MG63 (cell line): ENCODE measurements at regions not wholly inside any gene's neighbourhood (a gene's known extent, or its start where the extent isn't known, plus 50 kb on each side); places are given as distances from the start of the nearest gene placed in this dataset.

Source experiments
- DNase-seq: peaks from one replicate; pipeline ENCODE4 v3.0.0-alpha.2; 2020
- H3K27me3 ChIP-seq: fragments of 250-450 bp; sonication (Bioruptor Pico); 2 replicates; pipeline ENCODE4 v1.5.1; 2020; ENCODE audit warnings: mild to moderate bottlenecking, moderate library complexity
- H3K36me3 ChIP-seq: fragments of 250-450 bp; sonication (Bioruptor Pico); 2 replicates; pipeline ENCODE4 v1.5.1; 2020; ENCODE audit warnings: mild to moderate bottlenecking, moderate library complexity
- H3K4me3 ChIP-seq: fragments of 250-450 bp; sonication (Bioruptor Pico); 2 replicates; pipeline ENCODE4 v1.5.1; 2020; ENCODE audit warnings: mild to moderate bottlenecking, moderate library complexity
- H3K9me3 ChIP-seq: fragments of 250-450 bp; sonication (Bioruptor Pico); 2 replicates; pipeline ENCODE4 v1.5.1; 2020; ENCODE audit warnings: mild to moderate bottlenecking, moderate library complexity

GRCh38 chr3:80063535-80063934, 295.7 kb upstream of the ROBO1 start:
- H3K4me3 ChIP-seq: no peak overlapping the region
- DNase-seq: no peak
- H3K27me3 ChIP-seq: no peaks in the 10 kb centered on the region
- no peaks in the 10 kb centered on the region for H3K9me3 ChIP-seq
- H3K36me3 ChIP-seq: no peaks in the 10 kb centered on the region

GRCh38 chr3:80060664-80061063, 292.9 kb upstream of the ROBO1 start:
- Histone ChIP-seq H3K36me3 (no peaks in the 10 kb centered on the region), H3K27me3 (no peaks in the 10 kb centered on the region), H3K9me3 (no peaks in the 10 kb centered on the region), H3K4me3 (no peak overlapping the region)
- DNase-seq: no peak

GRCh38 chr3:80055306-80055705, 287.5 kb upstream of the ROBO1 start:
- no peaks in the 10 kb centered on the region for H3K27me3 ChIP-seq
- no peak overlapping the region for H3K4me3 ChIP-seq
- DNase-seq: no peak
- no peaks in the 10 kb centered on the region for H3K9me3 ChIP-seq
- H3K36me3 ChIP-seq: no peaks in the 10 kb centered on the region

- no peak for DNase-seq
- no peaks in the 10 kb centered on the region for H3K27me3 ChIP-seq
- no peak overlapping the region for H3K4me3 ChIP-seq
- no peaks in the 10 kb centered on the region for H3K9me3 ChIP-seq
- H3K36me3 ChIP-seq: no peaks in the 10 kb centered on the region
Observed at GRCh38 chr3:80052271-80052670, 284.5 kb upstream of the ROBO1 start.

GRCh38 chr3:80051602-80051962, 283.8 kb upstream of the ROBO1 start:
- Histone ChIP-seq H3K9me3 (no peaks in the 10 kb centered on the region), H3K4me3 (no peak overlapping the region), H3K27me3 (no peaks in the 10 kb centered on the region), H3K36me3 (no peaks in the 10 kb centered on the region)
- DNase-seq: no peak

GRCh38 chr3:80050826-80051601, 283.2 kb upstream of the ROBO1 start:
- Histone ChIP-seq H3K36me3 (no peaks in the 10 kb centered on the region), H3K9me3 (no peaks in the 10 kb centered on the region), H3K27me3 (no peaks in the 10 kb centered on the region), H3K4me3 (no peak overlapping the region)
- DNase-seq: no peak

- Histone ChIP-seq H3K4me3 (no peak overlapping the region), H3K27me3 (no peaks in the 10 kb centered on the region), H3K9me3 (no peaks in the 10 kb centered on the region), H3K36me3 (no peaks in the 10 kb centered on the region)
- DNase-seq: no peak
Observed at GRCh38 chr3:80043226-80043625, 275.4 kb upstream of the ROBO1 start.

GRCh38 chr3:80040067-80040466, 272.3 kb upstream of the ROBO1 start:
- Histone ChIP-seq H3K27me3 (no peaks in the 10 kb centered on the region), H3K4me3 (no peak overlapping the region), H3K9me3 (no peaks in the 10 kb centered on the region), H3K36me3 (no peaks in the 10 kb centered on the region)
- DNase-seq: no peak

GRCh38 chr3:80036176-80036575, 268.4 kb upstream of the ROBO1 start:
- no peak for DNase-seq
- Histone ChIP-seq H3K9me3 (no peaks in the 10 kb centered on the region), H3K4me3 (no peak overlapping the region), H3K27me3 (no peaks in the 10 kb centered on the region), H3K36me3 (no peaks in the 10 kb centered on the region)

GRCh38 chr3:80035021-80035420, 267.2 kb upstream of the ROBO1 start:
- H3K27me3 ChIP-seq: no peaks in the 10 kb centered on the region
- H3K4me3 ChIP-seq: no peak overlapping the region
- DNase-seq: no peak
- H3K9me3 ChIP-seq: no peaks in the 10 kb centered on the region
- no peaks in the 10 kb centered on the region for H3K36me3 ChIP-seq

GRCh38 chr3:80023010-80023409, 255.2 kb upstream of the ROBO1 start:
- no peak for DNase-seq
- no peaks in the 10 kb centered on the region for H3K36me3 ChIP-seq

GRCh38 chr3:80018375-80018774, 250.6 kb upstream of the ROBO1 start:
- Histone ChIP-seq H3K36me3 (no peaks in the 10 kb centered on the region), H3K9me3 (no peaks in the 10 kb centered on the region), H3K4me3 (no peak overlapping the region), H3K27me3 (no peaks in the 10 kb centered on the region)
- DNase-seq: no peak

More at GRCh38 chr3:80023010-80023409, 255.2 kb upstream of the ROBO1 start:
- Histone ChIP-seq H3K9me3 (no peaks in the 10 kb centered on the region), H3K4me3 (no peak overlapping the region), H3K27me3 (no peaks in the 10 kb centered on the region)

- Histone ChIP-seq H3K4me3 (no peak overlapping the region), H3K36me3 (no peaks in the 10 kb centered on the region), H3K27me3 (no peaks in the 10 kb centered on the region), H3K9me3 (no peaks in the 10 kb centered on the region)
- DNase-seq: no peak
Observed at GRCh38 chr3:80017369-80017768, 249.6 kb upstream of the ROBO1 start.

GRCh38 chr3:80014576-80014975, 246.8 kb upstream of the ROBO1 start:
- H3K36me3 ChIP-seq: no peaks in the 10 kb centered on the region
- no peak overlapping the region for H3K4me3 ChIP-seq
- H3K27me3 ChIP-seq: no peaks in the 10 kb centered on the region
- no peak for DNase-seq
- no peaks in the 10 kb centered on the region for H3K9me3 ChIP-seq

GRCh38 chr3:80010021-80010571, 242.3 kb upstream of the ROBO1 start:
- Histone ChIP-seq H3K9me3 (no peaks in the 10 kb centered on the region), H3K4me3 (no peak overlapping the region), H3K36me3 (no peaks in the 10 kb centered on the region), H3K27me3 (no peaks in the 10 kb centered on the region)
- no peak for DNase-seq

- Histone ChIP-seq H3K27me3 (no peaks in the 10 kb centered on the region), H3K4me3 (no peak overlapping the region), H3K9me3 (no peaks in the 10 kb centered on the region), H3K36me3 (no peaks in the 10 kb centered on the region)
- DNase-seq: no peak
Observed at GRCh38 chr3:80007522-80007921, 239.7 kb upstream of the ROBO1 start.

GRCh38 chr3:80006315-80006714, 238.5 kb upstream of the ROBO1 start:
- no peak for DNase-seq
- no peaks in the 10 kb centered on the region for H3K27me3 ChIP-seq
- no peaks in the 10 kb centered on the region for H3K9me3 ChIP-seq
- no peaks in the 10 kb centered on the region for H3K36me3 ChIP-seq
- no peak overlapping the region for H3K4me3 ChIP-seq

- H3K36me3 ChIP-seq: no peaks in the 10 kb centered on the region
- H3K27me3 ChIP-seq: no peaks in the 10 kb centered on the region
- no peak overlapping the region for H3K4me3 ChIP-seq
- no peaks in the 10 kb centered on the region for H3K9me3 ChIP-seq
- no peak for DNase-seq
Observed at GRCh38 chr3:80000022-80000421, 232.2 kb upstream of the ROBO1 start.
